ENCODE measurements at regions not wholly inside any gene's neighbourhood (a gene's known extent, or its start where the extent isn't known, plus 50 kb on each side); places are given as distances from the start of the nearest gene placed in this dataset.
"Not testable (repeated sequence)": the region's sequence is repeated elsewhere in the genome, so short reads cannot be mapped to it uniquely, and the experiment has no call there.

GRCh38 chr4:111444836-111445235, 700.4 kb upstream of the FAM241A start:
- not testable (repeated sequence) for DNase-seq

DNA sequence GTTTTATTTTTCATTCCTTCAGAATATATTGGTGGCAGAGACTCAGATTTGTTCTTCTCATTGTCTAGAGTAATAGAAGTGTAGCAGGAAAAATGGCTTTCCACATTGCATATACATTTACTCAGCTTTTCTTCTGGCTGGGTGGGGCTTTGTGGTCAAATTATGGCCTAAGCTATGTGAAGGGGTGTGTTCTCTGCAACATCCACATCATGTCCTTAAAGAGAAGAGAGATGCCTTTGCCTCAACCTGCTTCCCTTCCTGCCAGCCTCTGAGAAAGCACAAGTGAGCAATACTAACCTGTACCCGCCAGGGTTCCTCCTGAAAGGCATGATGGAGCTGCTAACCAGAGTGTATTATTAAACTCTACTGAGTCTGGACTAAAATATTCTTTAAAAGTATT, 695.6 kb upstream of the FAM241A start:
- no peak for DNase-seq

GRCh38 chr4:111450867-111451266, 694.4 kb upstream of the FAM241A start:
- no peak for DNase-seq

- DNase-seq: no peak
Measured at GRCh38 chr4:111453216-111453615, 692.0 kb upstream of the FAM241A start.

DNA sequence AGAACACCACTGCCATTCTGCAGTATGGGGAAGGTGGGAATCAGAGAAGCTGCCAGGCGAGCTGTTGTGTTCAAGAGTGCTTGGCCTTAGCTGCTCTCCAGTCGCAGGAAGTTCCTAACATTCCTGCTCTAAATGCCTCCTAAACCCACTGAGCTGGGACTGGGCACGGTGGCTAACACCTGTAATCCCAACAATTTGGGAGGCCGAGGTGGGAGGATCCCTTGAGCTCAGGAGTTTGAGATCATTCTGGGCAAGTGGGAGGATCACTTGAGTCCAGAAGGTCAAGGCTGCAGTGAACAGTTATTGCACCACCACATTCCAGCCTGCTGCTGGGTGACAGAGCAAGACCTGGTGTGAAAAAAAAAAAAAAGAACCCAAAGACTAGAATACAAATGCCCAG, 690.3 kb upstream of the FAM241A start:
- no peak for DNase-seq

- DNase-seq: no peak
Measured at GRCh38 chr4:111464251-111465045, 680.8 kb upstream of the FAM241A start.

- no peak for DNase-seq
Measured at GRCh38 chr4:111466811-111467604, 678.2 kb upstream of the FAM241A start.

DNA sequence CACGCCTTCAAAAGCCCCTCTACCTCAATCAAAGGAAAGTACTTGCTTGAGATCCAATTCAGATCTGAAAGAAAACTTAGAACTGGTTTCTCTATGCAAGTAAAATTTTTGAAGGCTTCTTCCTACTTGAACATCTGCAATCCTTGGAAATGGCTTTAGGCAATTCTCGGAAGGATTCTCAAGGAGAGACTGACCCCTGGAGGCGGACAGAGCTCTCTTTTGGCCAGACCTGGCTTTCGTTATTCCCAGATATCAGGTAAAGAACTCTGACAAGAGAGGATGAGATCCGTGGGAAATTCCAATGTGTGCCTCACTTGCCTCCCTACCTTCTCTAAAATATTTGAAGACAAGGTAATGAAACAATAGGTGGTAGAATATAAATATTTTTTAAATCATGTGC, 670.3 kb upstream of the FAM241A start:
- DNase-seq: no peak

DNA sequence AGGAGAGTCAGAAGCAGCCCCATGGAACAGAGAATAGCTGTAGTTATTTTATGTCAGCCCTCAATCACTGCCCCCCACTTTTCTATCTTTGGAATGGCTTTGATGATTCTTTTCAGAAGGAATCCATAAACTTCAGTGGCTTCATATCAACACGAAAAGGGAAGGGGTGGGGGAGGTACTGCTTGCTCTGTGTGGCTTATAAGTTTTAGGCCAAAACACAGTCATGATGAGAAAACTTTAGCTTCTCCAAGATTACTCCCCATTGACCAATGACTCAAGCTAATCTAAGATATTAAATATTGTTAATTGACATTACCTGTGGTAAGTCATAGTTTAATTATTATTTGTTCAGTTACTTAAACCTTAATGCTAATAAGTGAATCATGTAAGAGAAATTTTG, 669.6 kb upstream of the FAM241A start:
- no peak for DNase-seq

GRCh38 chr4:111480510-111480909, 664.7 kb upstream of the FAM241A start:
- DNase-seq: no peak

GRCh38 chr4:111483375-111484169, 661.7 kb upstream of the FAM241A start:
- DNase-seq: no peak

- no peak for DNase-seq
Measured at GRCh38 chr4:111492496-111492895, 652.8 kb upstream of the FAM241A start.

DNA sequence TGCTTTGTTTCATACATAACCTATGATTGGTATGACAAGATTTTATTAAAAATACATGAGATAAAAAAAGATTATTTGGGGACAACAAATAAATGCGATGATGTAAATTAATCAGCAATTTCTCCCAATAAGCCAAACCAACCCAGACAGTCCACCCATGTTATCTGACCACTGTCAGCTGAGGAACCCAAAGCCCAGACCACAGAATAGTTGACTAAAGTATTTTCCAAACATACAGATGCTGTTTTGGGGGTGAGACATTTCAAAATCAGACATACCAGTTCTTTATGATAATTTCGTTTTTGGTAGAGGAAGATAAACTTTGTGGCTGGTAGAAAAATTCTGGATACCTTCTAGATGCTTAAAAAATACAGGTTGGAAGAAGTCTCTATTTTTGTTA, 650.8 kb upstream of the FAM241A start:
- no peak for DNase-seq

GRCh38 chr4:111494971-111495370, 650.3 kb upstream of the FAM241A start:
- no peak for DNase-seq

DNA sequence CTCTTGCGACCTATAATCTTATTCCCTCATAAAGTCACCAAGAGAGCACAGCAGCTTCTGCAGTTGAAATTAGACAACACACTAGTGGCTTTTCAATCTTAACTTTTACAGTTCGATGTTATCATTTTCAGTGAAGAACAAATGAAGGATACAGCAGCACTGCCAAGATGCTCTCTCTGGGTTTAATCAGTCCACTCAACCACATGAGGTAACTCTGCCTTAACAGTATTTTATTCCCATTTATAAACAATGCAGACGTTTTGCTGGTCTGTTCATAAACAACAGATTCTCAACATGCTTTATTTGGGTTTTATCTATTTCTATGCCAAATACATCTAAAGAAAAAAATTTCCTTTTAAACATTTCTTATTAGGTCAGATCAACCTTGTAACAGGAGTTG, 646.0 kb upstream of the FAM241A start:
- no peak for DNase-seq

DNA sequence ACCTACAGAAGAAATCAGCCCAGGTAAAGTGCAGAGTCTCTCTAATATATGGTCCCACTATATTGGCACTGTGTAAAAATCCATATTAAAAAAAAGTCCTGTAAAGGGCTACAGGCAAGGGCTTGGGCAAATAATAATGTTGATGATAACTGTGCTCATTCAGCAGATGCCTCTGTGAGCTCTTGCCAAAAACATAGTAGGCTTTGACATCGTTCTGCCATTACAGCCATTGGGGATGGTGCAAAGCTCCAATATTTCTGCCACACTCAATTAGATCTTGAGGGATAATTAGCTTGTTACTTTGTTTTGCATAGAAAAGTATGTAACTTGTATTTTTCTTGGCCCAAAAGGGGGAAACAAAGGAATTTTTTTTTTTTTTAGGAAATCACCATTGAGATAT, 645.5 kb upstream of the FAM241A start:
- DNase-seq: no peak

GRCh38 chr4:111500858-111501257, 644.4 kb upstream of the FAM241A start:
- no peak for DNase-seq

- no peak for DNase-seq
Measured at GRCh38 chr4:111501946-111502345, 643.3 kb upstream of the FAM241A start.

GRCh38 chr4:111502626-111503025, 642.6 kb upstream of the FAM241A start:
- no peak for DNase-seq

GRCh38 chr4:111506706-111507105, 638.5 kb upstream of the FAM241A start:
- no peak for DNase-seq

DNA sequence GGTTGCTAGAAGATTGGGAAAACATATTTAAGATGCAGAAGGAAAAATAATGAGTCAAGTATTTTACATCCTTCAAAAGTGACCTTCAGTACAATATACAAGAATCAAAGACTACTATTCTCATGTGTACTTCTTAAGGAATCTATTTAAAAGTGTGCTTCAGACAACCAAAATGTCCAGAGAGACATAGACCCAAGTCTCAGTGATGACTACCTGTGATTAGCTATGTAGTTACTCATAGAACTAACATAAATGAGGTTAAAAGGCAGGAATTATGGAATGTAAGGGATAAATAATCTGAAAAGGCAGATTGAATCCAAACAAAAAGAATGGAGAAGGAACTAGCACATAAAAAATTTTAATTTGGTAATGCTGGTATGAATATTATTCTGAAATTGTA, 634.7 kb upstream of the FAM241A start:
- no peak for DNase-seq

DNA sequence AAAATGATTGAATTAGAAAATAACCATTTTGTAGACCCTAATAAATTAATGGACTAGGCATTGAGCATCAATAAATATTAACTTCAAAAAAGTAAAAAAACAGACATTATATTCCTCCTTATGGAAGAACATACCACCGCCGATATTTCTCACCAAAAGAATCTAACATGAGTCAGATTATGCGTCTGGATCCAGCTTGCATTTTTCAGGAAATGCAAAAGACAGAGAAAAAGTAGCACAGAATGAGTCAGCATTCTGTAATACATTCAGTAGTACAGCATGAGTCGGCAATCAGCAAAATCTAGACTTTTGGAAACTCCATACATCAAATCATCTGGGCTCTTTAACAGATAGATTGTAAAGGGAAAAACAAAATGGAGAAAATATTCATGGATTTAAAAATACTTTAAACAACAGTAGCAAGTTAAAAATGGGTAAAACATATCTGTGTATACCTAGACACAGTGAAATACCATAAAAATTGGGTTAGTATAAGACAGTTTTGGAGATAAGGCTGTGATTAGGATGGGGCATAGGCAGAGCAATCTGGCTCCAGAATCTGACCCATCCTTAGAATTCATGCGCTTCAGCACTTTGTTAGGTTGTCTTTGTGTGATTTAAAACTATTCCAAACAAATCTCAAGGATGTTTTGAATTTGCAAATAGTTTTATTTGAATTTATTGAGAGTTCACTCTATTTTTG, 633.0 kb upstream of the FAM241A start:
- DNase-seq: no peak

DNA sequence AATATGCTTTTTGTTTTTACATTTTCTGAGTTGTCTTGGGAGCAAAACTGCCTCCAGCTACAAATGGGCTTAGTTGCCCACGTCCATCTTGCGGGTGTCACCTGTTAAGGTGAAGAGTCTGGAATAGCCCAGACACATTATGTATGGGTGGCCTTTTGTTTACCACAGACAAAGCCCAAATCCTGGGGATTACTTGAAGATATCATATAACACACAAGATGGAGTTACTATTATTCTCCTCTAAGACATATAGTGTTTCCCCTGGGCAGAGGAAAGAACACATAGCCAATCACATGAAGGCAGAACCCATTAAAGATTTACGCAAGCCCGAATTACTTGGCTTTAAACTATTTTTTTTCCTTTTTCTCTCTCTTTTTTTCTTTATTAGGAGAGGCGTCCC, 625.6 kb upstream of the FAM241A start:
- DNase-seq: no peak
